SK-N-SH (cell line): ENCODE measurements at regions not wholly inside any gene's neighbourhood (a gene's known extent, or its start where the extent isn't known, plus 50 kb on each side); places are given as distances from the start of the nearest gene placed in this dataset.

Source experiments
- CHD2 ChIP-seq: fragments of 150-350 bp; IDR thresholded peaks from 2 replicates; pipeline ENCODE4 v1.6.1; 2018; ENCODE audit warnings: low read length; ENCODE audit not compliant: partially characterized antibody
- EP300 ChIP-seq, 2 experiments: IDR thresholded peaks; 2 replicates each; pipeline versions ENCODE4 v1.4.0 to v1.6.1; 2012; ENCODE audit warnings: borderline replicate concordance in 1 of 2, low read depth in 1 of 2, low read length in 1 of 2
- FOSL2 ChIP-seq: IDR thresholded peaks from 2 replicates; pipeline ENCODE4 v1.4.0; 2012; ENCODE audit warnings: low read depth, mild to moderate bottlenecking, moderate library complexity, borderline replicate concordance
- GATA2 ChIP-seq: sonication (generic); formaldehyde crosslinking; IDR thresholded peaks from 2 replicates; pipeline ENCODE4 v1.5.0; 2020; ENCODE audit warnings: mild to moderate bottlenecking, missing genetic modification reagents
- IRF3 ChIP-seq: fragments of 150-350 bp; IDR thresholded peaks from 2 replicates; pipeline ENCODE4 v1.6.1; 2016; ENCODE audit warnings: mild to moderate bottlenecking, low read depth, low read length
- MXI1 ChIP-seq: IDR thresholded peaks from 2 replicates; pipeline ENCODE4 v1.6.1; 2012; ENCODE audit warnings: mild to moderate bottlenecking, low read depth, low read length, improper control_type of control experiment
- POLR2AphosphoS5 ChIP-seq: IDR thresholded peaks from 2 replicates; pipeline ENCODE4 v1.6.1; 2012; ENCODE audit warnings: low read depth, low read length
- RAD21 ChIP-seq: IDR thresholded peaks from 2 replicates; pipeline ENCODE4 v1.6.1; 2012; ENCODE audit warnings: mild to moderate bottlenecking, low read length
- RCOR1 ChIP-seq: fragments of 150-350 bp; IDR thresholded peaks from 2 replicates; pipeline ENCODE4 v1.6.1; 2017; ENCODE audit warnings: antibody characterized with exemption, low read length
- SMC3 ChIP-seq: IDR thresholded peaks from 2 replicates; pipeline ENCODE4 v1.6.1; 2012; ENCODE audit warnings: low read depth, low read length, improper control_type of control experiment
- YY1 ChIP-seq: IDR thresholded peaks from 2 replicates; pipeline ENCODE4 v1.4.0; 2012; ENCODE audit warnings: low read depth, mild to moderate bottlenecking
- TF ChIP-seq, protein P1 (sequence below): fragments of 200-600 bp; sonication (generic); IDR thresholded peaks from 2 replicates; pipeline ENCODE4 v1.6.1; 2017; ENCODE audit warnings: antibody characterized with exemption, mild to moderate bottlenecking, moderate library complexity
- TF ChIP-seq, protein P2 (sequence below): IDR thresholded peaks from 2 replicates; pipeline ENCODE4 v1.4.0; 2012; ENCODE audit warnings: low read depth

GRCh38 chr10:10346390-10347150, 671.1 kb upstream of the CELF2 start:
- TF ChIP-seq, protein P1, sequence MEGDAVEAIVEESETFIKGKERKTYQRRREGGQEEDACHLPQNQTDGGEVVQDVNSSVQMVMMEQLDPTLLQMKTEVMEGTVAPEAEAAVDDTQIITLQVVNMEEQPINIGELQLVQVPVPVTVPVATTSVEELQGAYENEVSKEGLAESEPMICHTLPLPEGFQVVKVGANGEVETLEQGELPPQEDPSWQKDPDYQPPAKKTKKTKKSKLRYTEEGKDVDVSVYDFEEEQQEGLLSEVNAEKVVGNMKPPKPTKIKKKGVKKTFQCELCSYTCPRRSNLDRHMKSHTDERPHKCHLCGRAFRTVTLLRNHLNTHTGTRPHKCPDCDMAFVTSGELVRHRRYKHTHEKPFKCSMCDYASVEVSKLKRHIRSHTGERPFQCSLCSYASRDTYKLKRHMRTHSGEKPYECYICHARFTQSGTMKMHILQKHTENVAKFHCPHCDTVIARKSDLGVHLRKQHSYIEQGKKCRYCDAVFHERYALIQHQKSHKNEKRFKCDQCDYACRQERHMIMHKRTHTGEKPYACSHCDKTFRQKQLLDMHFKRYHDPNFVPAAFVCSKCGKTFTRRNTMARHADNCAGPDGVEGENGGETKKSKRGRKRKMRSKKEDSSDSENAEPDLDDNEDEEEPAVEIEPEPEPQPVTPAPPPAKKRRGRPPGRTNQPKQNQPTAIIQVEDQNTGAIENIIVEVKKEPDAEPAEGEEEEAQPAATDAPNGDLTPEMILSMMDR = no peak
- TF ChIP-seq RAD21 = no peak
- TF ChIP-seq SMC3 = no peak
- TF ChIP-seq IRF3 = no peak
- no peak for TF ChIP-seq RCOR1
- no peak for TF ChIP-seq YY1
- TF ChIP-seq POLR2AphosphoS5 = no peak
- no peak for TF ChIP-seq GATA2 (CRISPR knock-in tag)
- no peak for TF ChIP-seq MXI1
- no peak for TF ChIP-seq EP300 (IDR thresholded peaks at IDR 0.05; ENCODE audit: borderline replicate concordance in 1 of 2, low read depth in 1 of 2, low read length in 1 of 2)
- no peak for TF ChIP-seq CHD2
- TF ChIP-seq, protein P2, sequence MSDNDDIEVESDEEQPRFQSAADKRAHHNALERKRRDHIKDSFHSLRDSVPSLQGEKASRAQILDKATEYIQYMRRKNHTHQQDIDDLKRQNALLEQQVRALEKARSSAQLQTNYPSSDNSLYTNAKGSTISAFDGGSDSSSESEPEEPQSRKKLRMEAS = no peak
- no peak for TF ChIP-seq FOSL2
